IMR-90 (cell line): ENCODE measurements at regions not wholly inside any gene's neighbourhood (a gene's known extent, or its start where the extent isn't known, plus 50 kb on each side); places are given as distances from the start of the nearest gene placed in this dataset.

ENCODE experiments used
- ATAC-seq: fragments of 200-7000 bp; cut with Tn5 transposase; 2 replicates; pipeline ENCODE4 v1.9.1; 2020; ENCODE audit warnings: low read depth, mild to moderate bottlenecking, moderate library complexity
- BruUV-seq: library from RNA; stranded (reverse); fragments of 400-500 nt; replicated peaks from 2 replicates; lab custom pipeline; 2021; lab: Mats Ljungman, UMichigan
- CTCF ChIA-PET: fragments of 300-600 bp; formaldehyde crosslinking; extraction: SDS; loops from one replicate; lab custom pipeline; 2021; ENCODE audit warnings: antibody characterized with exemption; lab: Yijun Ruan, JAX
- POLR2A ChIA-PET: fragments of 300-600 bp; sonication (Branson Sonifier 250); formaldehyde crosslinking; loops from one replicate; lab custom pipeline; 2022; ENCODE audit warnings: antibody characterized with exemption; ENCODE audit not compliant: unreplicated experiment; lab: Charles Lee
- DNase-seq: peaks from one replicate; pipeline ENCODE4 v3.0.0; 2013
- H2AFZ ChIP-seq: replicated peaks from 2 replicates; pipeline ENCODE3; 2013; ENCODE audit warnings: low read length, mild to moderate bottlenecking; ENCODE audit not compliant: poor library complexity
- H2AK5ac ChIP-seq: 2 replicates; pipeline ENCODE4 v1.6.1; 2013; ENCODE audit warnings: low read depth, low read length, inconsistent platforms
- H2AK9ac ChIP-seq: replicated peaks from 2 replicates; pipeline ENCODE3; 2013; ENCODE audit warnings: mild to moderate bottlenecking, low read depth, low read length, moderate library complexity; ENCODE audit not compliant: poor library complexity
- H2BK120ac ChIP-seq: 2 replicates; pipeline ENCODE4 v1.6.1; 2013; ENCODE audit warnings: low read depth, low read length, inconsistent platforms
- H2BK15ac ChIP-seq: 3 replicates; pipeline ENCODE4 v1.6.1; 2013; ENCODE audit warnings: low read depth, low read length, inconsistent platforms
- H2BK20ac ChIP-seq: 2 replicates; pipeline ENCODE4 v1.6.1; 2013; ENCODE audit warnings: low read depth, mild to moderate bottlenecking, inconsistent platforms, low read length, moderate library complexity
- H2BK5ac ChIP-seq: 2 replicates; pipeline ENCODE4 v1.6.1; 2013; ENCODE audit warnings: mild to moderate bottlenecking, low read depth, low read length, inconsistent platforms; ENCODE audit not compliant: poor library complexity, severe bottlenecking
- H3K14ac ChIP-seq: replicated peaks from 2 replicates; pipeline ENCODE4 v1.6.1; 2013; ENCODE audit warnings: low read depth, low read length, inconsistent platforms
- H3K18ac ChIP-seq: 2 replicates; pipeline ENCODE4 v1.6.1; 2013; ENCODE audit warnings: low read depth, low read length, control low read depth
- H3K23ac ChIP-seq: 2 replicates; pipeline ENCODE4 v1.6.1; 2013; ENCODE audit warnings: low read depth, low read length, inconsistent platforms
- H3K27ac ChIP-seq: 2 replicates; pipeline ENCODE4 v1.5.1; 2013; ENCODE audit warnings: mild to moderate bottlenecking, control low read depth, low read length; ENCODE audit not compliant: insufficient read depth
- H3K27me3 ChIP-seq: 2 replicates; pipeline ENCODE4 v1.6.1; 2013; ENCODE audit warnings: low read length; ENCODE audit not compliant: control insufficient read depth, insufficient read depth
- H3K36me3 ChIP-seq: 2 replicates; pipeline ENCODE4 v1.6.1; 2013; ENCODE audit warnings: low read length, mixed read lengths; ENCODE audit not compliant: control insufficient read depth, insufficient read depth
- H3K4ac ChIP-seq: 2 replicates; pipeline ENCODE4 v1.6.1; 2013; ENCODE audit warnings: low read depth, low read length, inconsistent platforms
- H3K4me1 ChIP-seq: 2 replicates; pipeline ENCODE4 v1.6.1; 2013; ENCODE audit warnings: low read length, mixed read lengths; ENCODE audit not compliant: control insufficient read depth, insufficient read depth
- H3K4me2 ChIP-seq: 2 replicates; pipeline ENCODE4 v1.6.1; 2013; ENCODE audit warnings: low read depth, mild to moderate bottlenecking, control low read depth, low read length, moderate library complexity
- H3K4me3 ChIP-seq: 2 replicates; pipeline ENCODE4 v1.5.1; 2013; ENCODE audit warnings: low read depth, mild to moderate bottlenecking, control low read depth, low read length, moderate library complexity; ENCODE audit not compliant: insufficient read depth
- H3K56ac ChIP-seq: 2 replicates; pipeline ENCODE4 v1.6.1; 2013; ENCODE audit warnings: low read length, inconsistent platforms; ENCODE audit not compliant: insufficient read depth; ENCODE audit errors: extremely low read depth
- H3K79me1 ChIP-seq, 2 experiments: 2 replicates each; pipeline ENCODE4 v1.6.1; 2013; ENCODE audit warnings: low read length in 2 of 2, inconsistent platforms in 1 of 2, low read depth in 1 of 2
- H3K9ac ChIP-seq: 2 replicates; pipeline ENCODE4 v1.6.1; 2013; ENCODE audit warnings: low read depth, low read length, control low read depth
- H3K9me1 ChIP-seq: 2 replicates; pipeline ENCODE4 v1.6.1; 2013; ENCODE audit warnings: low read length, inconsistent platforms; ENCODE audit not compliant: insufficient read depth
- H3K9me3 ChIP-seq: 2 replicates; pipeline ENCODE4 v1.6.1; 2013; ENCODE audit warnings: low read length; ENCODE audit not compliant: control insufficient read depth, insufficient read depth
- H4K20me1 ChIP-seq: 2 replicates; pipeline ENCODE4 v1.6.1; 2013; ENCODE audit warnings: low read length, inconsistent platforms; ENCODE audit not compliant: insufficient read depth
- H4K5ac ChIP-seq: 2 replicates; pipeline ENCODE4 v1.6.1; 2013; ENCODE audit warnings: mild to moderate bottlenecking, low read depth, low read length, control low read depth
- H4K8ac ChIP-seq, 2 experiments: 2 replicates each; pipeline ENCODE4 v1.6.1; 2013; ENCODE audit warnings: low read depth in 2 of 2, low read length in 2 of 2, control low read depth in 1 of 2, inconsistent platforms in 1 of 2
- H4K91ac ChIP-seq: 2 replicates; pipeline ENCODE4 v1.6.1; 2013; ENCODE audit warnings: low read depth, low read length, inconsistent platforms; ENCODE audit not compliant: insufficient read depth
- NFE2L2 ChIP-seq: fragments of 150-350 bp; IDR thresholded peaks from 2 replicates; pipeline ENCODE4 v1.6.1; 2016; ENCODE audit warnings: low read depth, mild to moderate bottlenecking, low read length
- SMC3 ChIP-seq: fragments of 150-350 bp; IDR thresholded peaks from 2 replicates; pipeline ENCODE4 v1.6.1; 2016; ENCODE audit warnings: low read depth, mild to moderate bottlenecking, antibody characterized with exemption, low read length, moderate library complexity
- dilution Hi-C: fragments of 300-500 bp; cut with HindIII; formaldehyde crosslinking; loops from one replicate; pipeline ENCODE4 v1.14.3; 2018; ENCODE audit warnings: low sequenced_read_pairs; ENCODE audit not compliant: unreplicated experiment
- in situ Hi-C: fragments of 300-500 bp; cut with MboI; formaldehyde crosslinking; loops from 3 replicates; pipeline ENCODE4 v1.14.3; 2019; ENCODE audit warnings: low sequenced_read_pairs, inconsistent platforms, mixed read lengths
- intact Hi-C: fragments of 100-400 bp; cut with micrococcal nuclease; formaldehyde crosslinking; loops from 2 replicates; pipeline ENCODE4 v1.10.0; 2022

DNA sequence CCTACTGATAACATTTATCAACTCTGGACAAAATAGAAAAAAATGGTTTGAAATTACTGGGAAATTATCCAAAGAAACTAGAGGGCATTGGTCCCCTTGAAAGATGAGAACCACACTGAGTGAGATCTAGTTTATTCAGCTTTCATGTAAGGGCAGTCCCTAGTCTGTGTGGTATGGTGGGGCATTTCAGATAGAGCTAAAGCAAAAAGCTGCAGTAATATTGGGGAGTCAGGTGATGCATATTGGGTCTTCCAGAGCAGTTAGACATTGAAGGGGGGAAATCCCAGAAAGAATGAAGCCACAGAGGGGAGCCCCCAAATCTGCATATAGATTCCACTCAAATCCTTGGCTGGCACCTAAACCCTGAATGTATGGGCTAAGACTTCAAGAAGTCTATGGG, 347.7 kb upstream of the POU3F1 start:
- ChIA-PET CTCF (no interaction called here), POLR2A (no interaction called here)
- Histone ChIP-seq H3K79me1 (no peaks in the 10 kb centered on the region), H3K4me1 (no peaks in the 10 kb centered on the region), H3K4me2 (no peak overlapping the region), H3K4me3 (no peak overlapping the region), H3K14ac (no peak overlapping the region), H2AK9ac (no peak overlapping the region), H4K20me1 (no peaks in the 10 kb centered on the region), H2BK120ac (no peak overlapping the region), H2BK15ac (no peak overlapping the region), H2BK20ac (no peak overlapping the region), H3K9me3 (no peaks in the 10 kb centered on the region), H3K4ac (no peak overlapping the region), H3K23ac (no peak overlapping the region), H3K56ac (no peak overlapping the region), H2AFZ (no peak overlapping the region), H3K9ac (no peak overlapping the region), H2AK5ac (no peak overlapping the region), H4K8ac (no peak overlapping the region), H3K36me3 (no peaks in the 10 kb centered on the region), H3K18ac (no peak overlapping the region), H3K27me3 (no peaks in the 10 kb centered on the region), H3K27ac (no peak overlapping the region), H4K91ac (no peak overlapping the region), H2BK5ac (no peak overlapping the region), H4K5ac (no peak overlapping the region), H3K9me1 (no peaks in the 10 kb centered on the region)
- dilution Hi-C loops (no loop called here), in situ Hi-C loops (no loop called here), intact Hi-C loops (no loop called here)
- TF ChIP-seq NFE2L2 (no peak), SMC3 (no peak)
- DNase-seq, result no peak
- no TSS peak for BruUV-seq
- no peak for ATAC-seq
